Stimulated activated CD8-positive, alpha-beta memory T cell treated with anti-CD3 and anti-CD28 coated beads, Interleukin-2, amount 100 ng/mL, for 48 hours (primary cell): ENCODE measurements at regions not wholly inside any gene's neighbourhood (a gene's known extent, or its start where the extent isn't known, plus 50 kb on each side); places are given as distances from the start of the nearest gene placed in this dataset.

ENCODE experiments used
- DNase-seq, 2 donors: peaks; one replicate each; pipeline ENCODE4 v3.0.0-alpha.2; 2020; ENCODE audit warnings: low read depth in 2 of 2

DNA sequence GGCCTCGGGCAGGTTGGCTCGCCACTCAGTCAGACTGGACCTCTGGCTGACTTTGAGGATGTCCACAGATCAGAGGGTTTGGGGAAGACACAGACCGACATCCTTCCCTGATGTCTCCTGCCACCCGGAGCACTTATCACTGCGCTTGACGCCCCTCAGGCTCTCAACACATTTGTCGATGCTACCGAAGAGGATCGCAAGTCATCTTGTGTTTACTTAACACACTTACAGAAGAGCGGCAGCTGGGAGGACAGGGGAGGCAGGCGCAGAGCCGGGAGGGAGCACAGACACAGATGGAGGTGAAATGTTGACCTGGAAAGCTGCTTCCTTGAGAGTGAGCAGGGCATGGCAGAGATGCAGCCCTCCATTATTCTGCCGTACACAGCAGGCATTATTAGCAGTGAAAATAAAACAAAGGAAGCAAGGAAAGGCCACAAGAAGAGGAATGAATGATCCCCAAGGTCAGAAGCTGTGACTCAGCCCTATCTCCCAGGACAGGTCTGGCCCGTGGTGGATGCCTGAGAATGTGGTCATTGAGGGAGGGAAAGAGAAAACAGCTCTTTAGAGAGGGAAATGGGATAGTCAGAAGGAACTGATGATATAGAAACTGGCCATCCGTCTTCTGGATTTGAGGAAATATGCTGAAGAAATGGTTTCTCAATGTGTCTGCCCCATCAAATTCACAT lies 549.5 kb upstream of the ARGLU1 start:
- no peak for DNase-seq

- DNase-seq: no peak
These were observed 545.5 kb upstream of the ARGLU1 start for GRCh38 chr13:107113387-107113786.

DNA sequence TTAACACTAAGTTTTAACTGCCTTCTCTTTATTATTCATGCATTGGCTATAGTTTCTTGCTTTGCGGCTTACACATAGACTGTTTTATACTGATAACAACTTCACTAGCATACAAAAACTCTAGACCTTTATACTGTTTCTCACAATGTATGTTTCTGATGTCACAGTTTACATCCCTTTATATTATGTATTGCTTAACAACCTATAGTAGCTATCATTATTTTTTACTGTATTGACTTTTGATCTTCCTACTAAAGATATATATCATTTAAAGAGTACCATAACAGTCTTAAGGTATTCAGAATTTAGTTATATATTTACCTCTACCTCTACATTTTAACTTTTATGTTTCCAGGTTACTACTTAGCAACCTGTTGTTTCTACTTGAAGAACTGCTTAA lies 543.3 kb upstream of the ARGLU1 start:
- no peak for DNase-seq

- DNase-seq: no peak
These were observed 536.7 kb upstream of the ARGLU1 start for GRCh38 chr13:107104631-107105030.

GRCh38 chr13:107102676-107103075 lies 534.7 kb upstream of the ARGLU1 start:
- no peak for DNase-seq

GRCh38 chr13:107099661-107100060 lies 531.7 kb upstream of the ARGLU1 start:
- no peak for DNase-seq

- DNase-seq: no peak
These were observed 530.0 kb upstream of the ARGLU1 start for GRCh38 chr13:107097916-107098315.

DNA sequence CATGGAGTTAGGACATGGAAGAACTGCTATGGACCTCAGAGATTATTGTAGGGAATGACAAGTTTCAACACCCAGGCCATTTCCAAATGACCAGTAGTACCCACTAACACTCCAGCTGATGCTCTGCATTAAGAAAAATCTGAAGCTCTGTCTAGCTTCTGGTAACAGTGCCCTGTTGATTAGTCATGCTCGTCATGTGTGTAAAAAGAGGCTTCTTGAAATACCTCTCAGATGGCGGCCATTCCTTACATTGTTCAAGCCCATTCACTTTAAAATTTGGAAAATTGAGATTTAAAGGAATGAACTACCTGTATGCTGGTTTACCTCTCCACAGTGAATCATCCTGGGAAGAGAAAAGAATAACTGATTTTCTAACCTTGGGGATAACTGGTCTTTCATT lies 527.9 kb upstream of the ARGLU1 start:
- no peak for DNase-seq

GRCh38 chr13:107091861-107092260 lies 523.9 kb upstream of the ARGLU1 start:
- DNase-seq: no peak

GRCh38 chr13:107091428-107091827 lies 523.5 kb upstream of the ARGLU1 start:
- no peak for DNase-seq

- DNase-seq: no peak
These were observed 520.1 kb upstream of the ARGLU1 start for GRCh38 chr13:107088061-107088460.

DNA sequence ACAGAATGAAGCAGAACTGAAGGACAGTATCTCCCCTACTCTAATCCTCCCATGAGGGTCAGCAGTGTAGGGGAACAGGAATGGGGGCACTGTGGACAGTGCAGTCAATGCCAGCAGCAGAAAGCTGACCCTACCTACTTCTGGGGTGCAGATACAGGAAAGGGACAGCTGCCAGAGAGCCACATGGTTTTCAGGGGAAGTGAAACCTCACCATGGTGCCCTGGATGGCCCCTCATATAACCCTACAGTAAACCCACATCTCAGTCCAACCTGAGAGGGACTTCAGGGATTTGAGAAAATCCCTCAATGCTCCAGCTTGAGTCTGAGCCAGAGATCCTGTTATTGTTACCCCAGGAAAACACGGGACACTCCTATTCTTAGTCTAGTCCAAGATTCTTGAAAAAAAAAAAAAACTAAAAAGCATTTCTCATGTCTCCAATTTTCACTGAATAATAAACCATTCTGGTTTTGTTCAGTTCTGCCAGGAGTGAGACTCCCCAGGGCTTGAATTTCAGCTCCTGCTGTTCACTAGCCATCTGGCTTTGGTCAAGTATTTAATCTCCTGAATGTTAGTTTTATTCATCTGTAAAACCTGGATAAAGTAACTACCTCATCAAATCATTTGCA lies 511.6 kb upstream of the ARGLU1 start:
- DNase-seq: no peak

GRCh38 chr13:107078229-107078765 lies 510.4 kb upstream of the ARGLU1 start:
- no peak for DNase-seq

GRCh38 chr13:107076801-107077200 lies 508.9 kb upstream of the ARGLU1 start:
- no peak for DNase-seq

DNA sequence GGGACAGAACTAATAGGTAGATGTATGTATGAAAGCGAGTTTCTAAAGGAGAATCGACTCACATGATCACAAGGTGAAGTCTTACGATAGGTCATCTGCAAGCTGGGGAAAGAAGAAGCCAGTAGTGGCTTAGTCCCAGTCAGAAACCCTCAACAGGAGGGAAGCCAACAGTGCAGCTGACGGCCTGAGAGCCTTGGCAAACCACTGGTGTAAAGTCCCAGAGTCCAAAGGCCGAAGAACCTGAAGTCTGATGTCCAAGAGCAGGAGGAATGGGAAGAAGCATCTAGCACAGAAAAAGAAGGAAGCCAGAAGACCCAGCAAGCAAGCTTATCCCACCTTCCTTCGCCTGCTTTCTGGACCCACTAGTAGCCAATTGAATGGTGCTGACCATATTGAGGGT lies 507.6 kb upstream of the ARGLU1 start:
- DNase-seq: no peak

DNA sequence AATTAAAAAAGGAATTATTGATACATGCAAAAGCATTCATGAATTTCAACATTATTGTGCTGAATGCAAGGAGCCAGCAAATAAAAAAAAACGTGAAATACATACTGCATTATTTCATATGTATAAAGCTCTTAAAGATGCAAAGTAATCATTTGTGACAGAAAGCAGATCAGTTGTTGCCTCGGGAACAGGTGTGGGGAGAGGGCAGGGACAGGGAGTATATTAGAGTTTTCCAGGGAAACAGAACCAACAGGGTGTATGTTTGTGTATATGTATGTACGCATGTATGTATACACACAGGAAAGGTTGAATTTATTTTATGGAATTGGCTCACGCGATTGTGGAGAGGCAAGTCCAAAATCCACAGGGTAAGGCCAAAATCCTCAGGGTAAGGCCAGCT lies 502.9 kb upstream of the ARGLU1 start:
- DNase-seq: no peak

GRCh38 chr13:107069108-107069776 lies 501.3 kb upstream of the ARGLU1 start:
- DNase-seq: no peak

DNA sequence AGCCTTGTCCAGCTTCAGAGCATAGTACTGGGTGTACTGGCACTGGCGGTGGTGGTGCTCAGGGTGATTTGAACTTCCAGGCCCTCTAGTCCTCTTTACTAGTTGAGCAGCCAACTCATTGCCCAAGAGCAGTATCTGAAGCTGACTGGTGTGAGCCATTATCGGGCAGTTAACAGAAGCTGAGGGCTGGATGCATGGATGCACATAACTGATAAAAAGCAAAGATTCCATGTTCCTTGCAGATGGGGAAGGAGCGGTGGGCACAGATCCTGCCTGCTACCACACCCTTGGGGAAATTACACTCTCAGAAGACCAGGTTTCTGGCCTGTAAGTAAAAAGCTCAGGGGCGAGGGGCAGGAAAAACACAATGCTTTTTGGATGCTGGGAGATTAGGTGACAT lies 499.4 kb upstream of the ARGLU1 start:
- DNase-seq: no peak

DNA sequence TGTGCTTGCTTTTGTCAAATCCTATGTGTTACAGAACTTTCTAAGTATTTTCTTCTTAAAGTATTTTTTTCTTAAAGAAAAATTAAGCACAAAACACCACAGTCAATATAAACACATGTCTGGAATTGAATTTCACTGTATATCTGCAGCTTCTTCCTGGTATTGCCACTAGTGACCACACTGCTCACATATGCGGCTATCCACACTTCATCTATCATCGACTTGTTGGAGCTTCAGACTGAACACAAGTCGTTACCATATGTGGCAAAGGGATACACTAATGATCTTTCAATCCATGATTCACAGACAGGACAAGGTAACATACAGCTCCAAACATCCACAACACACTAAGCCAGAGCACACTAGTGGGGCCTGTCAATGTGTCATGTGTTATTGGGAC lies 498.4 kb upstream of the ARGLU1 start:
- no peak for DNase-seq

- no peak for DNase-seq
These were observed 497.1 kb upstream of the ARGLU1 start for GRCh38 chr13:107065036-107065435.

DNA sequence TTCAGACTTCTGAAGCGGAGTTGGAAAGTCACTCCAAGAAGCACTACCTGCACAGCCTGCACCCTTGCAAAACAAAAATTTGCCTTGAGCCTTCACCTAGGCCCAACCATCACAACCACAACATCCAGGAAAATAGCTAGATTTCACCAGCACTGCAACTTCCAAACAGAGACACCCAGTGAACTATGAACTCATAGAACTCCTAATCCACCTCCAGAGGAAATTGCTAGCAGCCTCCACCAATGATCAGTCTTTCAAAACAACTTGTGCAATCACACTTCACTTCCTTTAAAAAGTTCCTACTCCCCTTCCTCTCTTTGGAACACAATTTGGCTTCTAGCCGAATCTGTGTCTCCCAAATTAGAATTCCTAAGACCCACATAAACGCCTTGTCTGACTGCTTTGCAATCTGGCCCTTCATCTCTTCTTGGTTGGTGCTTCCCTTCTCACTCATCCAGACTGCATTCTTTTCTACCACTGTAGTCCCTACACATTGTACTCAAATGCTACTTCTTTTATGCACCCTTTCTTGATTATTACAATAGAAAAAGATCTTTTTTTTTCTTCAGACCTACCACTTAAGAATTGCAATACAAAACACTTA lies 489.2 kb upstream of the ARGLU1 start:
- DNase-seq: no peak
